GM12873 (cell line): ENCODE measurements at regions not wholly inside any gene's neighbourhood (a gene's known extent, or its start where the extent isn't known, plus 50 kb on each side); places are given as distances from the start of the nearest gene placed in this dataset.

ENCODE experiments used
- CTCF ChIP-seq: IDR thresholded peaks from 2 replicates; pipeline ENCODE4 v1.5.1; 2012; ENCODE audit warnings: low read depth, mild to moderate bottlenecking, moderate library complexity, low read length, control low read depth; ENCODE audit not compliant: insufficient read depth; ENCODE audit errors: missing control alignments

- TF ChIP-seq CTCF, result no peak
Observed at GRCh38 chr1:189323091-189323490, 1154.6 kb downstream of the BRINP3 start.

GRCh38 chr1:189336115-189337100, 1141.3 kb downstream of the BRINP3 start:
- no peak for TF ChIP-seq CTCF

- TF ChIP-seq CTCF, result no peak
Observed at GRCh38 chr1:189349607-189350006, 1128.1 kb downstream of the BRINP3 start.

GRCh38 chr1:189350983-189351616, 1126.6 kb downstream of the BRINP3 start:
- TF ChIP-seq CTCF, result no peak

GRCh38 chr1:189351960-189352359, 1125.7 kb downstream of the BRINP3 start:
- TF ChIP-seq CTCF, result no peak

- no peak for TF ChIP-seq CTCF
Observed at GRCh38 chr1:189356206-189356605, 1121.5 kb downstream of the BRINP3 start.

GRCh38 chr1:189357317-189357716, 1120.3 kb downstream of the BRINP3 start:
- no peak for TF ChIP-seq CTCF
